Lower leg skin (tissue), 3 donors: ENCODE measurements at regions not wholly inside any gene's neighbourhood (a gene's known extent, or its start where the extent isn't known, plus 50 kb on each side); places are given as distances from the start of the nearest gene placed in this dataset.

Source experiments
- POLR2A ChIP-seq, 2 donors: fragments of 450-650 bp; IDR thresholded peaks; one replicate each; pipeline ENCODE4 v1.6.1; 2016 to 2017; ENCODE audit warnings: antibody characterized with exemption in 2 of 2, mild to moderate bottlenecking in 1 of 2, moderate library complexity in 1 of 2
- TF ChIP-seq, protein P1 (sequence below), 3 donors: fragments of 450-650 bp; IDR thresholded peaks; one replicate each; pipeline ENCODE4 v1.5.1; 2016; ENCODE audit warnings: antibody characterized with exemption in 3 of 3, mild to moderate bottlenecking in 3 of 3, moderate library complexity in 2 of 3

DNA sequence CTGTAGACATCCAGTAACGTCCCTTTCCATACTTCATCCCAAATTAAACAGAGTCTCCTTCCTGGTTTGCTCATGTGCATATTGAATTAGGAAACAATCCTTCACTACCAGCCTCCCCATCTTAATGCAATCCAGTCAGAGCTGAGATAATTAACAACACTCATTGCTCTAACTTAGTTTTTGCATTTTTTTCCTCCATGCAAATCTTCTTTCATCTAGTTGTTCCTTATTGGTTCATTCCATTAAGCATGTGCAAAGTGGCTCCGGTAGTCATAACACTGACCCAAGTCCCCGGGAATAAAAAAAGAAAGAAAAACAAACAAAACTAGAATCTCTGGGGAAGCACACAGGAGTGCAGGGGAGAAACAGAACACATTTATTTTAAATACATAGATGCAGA, 1176.1 kb downstream of the GATA3 start:
- TF ChIP-seq, protein P1, sequence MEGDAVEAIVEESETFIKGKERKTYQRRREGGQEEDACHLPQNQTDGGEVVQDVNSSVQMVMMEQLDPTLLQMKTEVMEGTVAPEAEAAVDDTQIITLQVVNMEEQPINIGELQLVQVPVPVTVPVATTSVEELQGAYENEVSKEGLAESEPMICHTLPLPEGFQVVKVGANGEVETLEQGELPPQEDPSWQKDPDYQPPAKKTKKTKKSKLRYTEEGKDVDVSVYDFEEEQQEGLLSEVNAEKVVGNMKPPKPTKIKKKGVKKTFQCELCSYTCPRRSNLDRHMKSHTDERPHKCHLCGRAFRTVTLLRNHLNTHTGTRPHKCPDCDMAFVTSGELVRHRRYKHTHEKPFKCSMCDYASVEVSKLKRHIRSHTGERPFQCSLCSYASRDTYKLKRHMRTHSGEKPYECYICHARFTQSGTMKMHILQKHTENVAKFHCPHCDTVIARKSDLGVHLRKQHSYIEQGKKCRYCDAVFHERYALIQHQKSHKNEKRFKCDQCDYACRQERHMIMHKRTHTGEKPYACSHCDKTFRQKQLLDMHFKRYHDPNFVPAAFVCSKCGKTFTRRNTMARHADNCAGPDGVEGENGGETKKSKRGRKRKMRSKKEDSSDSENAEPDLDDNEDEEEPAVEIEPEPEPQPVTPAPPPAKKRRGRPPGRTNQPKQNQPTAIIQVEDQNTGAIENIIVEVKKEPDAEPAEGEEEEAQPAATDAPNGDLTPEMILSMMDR (IDR thresholded peaks at IDR 0.05): no peak
- TF ChIP-seq POLR2A (IDR thresholded peaks at IDR 0.05): no peak
